PC-9 (cell line): ENCODE measurements at regions not wholly inside any gene's neighbourhood (a gene's known extent, or its start where the extent isn't known, plus 50 kb on each side); places are given as distances from the start of the nearest gene placed in this dataset.

ENCODE experiments used
- BruUV-seq: library from RNA; stranded (reverse); fragments of 400-500 nt; replicated peaks from 2 replicates; lab custom pipeline; 2021; lab: Mats Ljungman, UMichigan
- CTCF ChIA-PET: fragments of 300-600 bp; sonication (Branson Sonifier 250); formaldehyde crosslinking; loops from one replicate; lab custom pipeline; 2022; ENCODE audit warnings: antibody characterized with exemption; lab: Charles Lee
- POLR2A ChIA-PET: fragments of 300-600 bp; sonication (Branson Sonifier 250); formaldehyde crosslinking; loops from one replicate; lab custom pipeline; 2022; ENCODE audit warnings: antibody characterized with exemption; ENCODE audit not compliant: unreplicated experiment; lab: Charles Lee
- DNase-seq, 2 experiments: peaks; one replicate each; pipeline versions ENCODE4 v3.0.0 to v3.0.0-alpha.2; 2015 to 2022; ENCODE audit warnings: mixed read lengths in 1 of 2
- H2AFZ ChIP-seq: fragments of 200-600 bp; sonication (generic); 2 replicates; pipeline ENCODE4 v1.8.1; 2017; ENCODE audit warnings: antibody characterized with exemption
- H3F3A ChIP-seq: fragments of 200-600 bp; sonication (generic); 2 replicates; pipeline ENCODE4 v1.8.1; 2017; ENCODE audit warnings: antibody characterized with exemption, mild to moderate bottlenecking, low read depth; ENCODE audit not compliant: insufficient read depth
- H3K27ac ChIP-seq: fragments of 200-600 bp; sonication (generic); 2 replicates; pipeline ENCODE4 v1.6.1; 2016; ENCODE audit warnings: mixed run types
- H3K27me3 ChIP-seq: fragments of 200-600 bp; sonication (generic); 2 replicates; pipeline ENCODE4 v1.6.1; 2016; ENCODE audit warnings: low read depth, mixed run types; ENCODE audit not compliant: insufficient read depth
- H3K36me3 ChIP-seq: fragments of 200-600 bp; sonication (generic); 2 replicates; pipeline ENCODE4 v1.6.1; 2016; ENCODE audit warnings: low read depth, mixed run types
- H3K4me1 ChIP-seq: fragments of 200-600 bp; sonication (generic); replicated peaks from 2 replicates; pipeline ENCODE4 v1.6.1; 2016; ENCODE audit warnings: mixed run types; ENCODE audit not compliant: insufficient read depth
- H3K4me2 ChIP-seq: fragments of 200-600 bp; sonication (generic); 2 replicates; pipeline ENCODE4 v1.6.1; 2017; ENCODE audit warnings: mixed run types
- H3K4me3 ChIP-seq: fragments of 200-600 bp; sonication (generic); 2 replicates; pipeline ENCODE4 v1.6.1; 2016; ENCODE audit warnings: mixed run types
- H3K79me2 ChIP-seq: fragments of 200-600 bp; sonication (generic); 2 replicates; pipeline ENCODE4 v1.6.1; 2017; ENCODE audit warnings: low read depth, mixed run types
- H3K9me2 ChIP-seq: fragments of 200-600 bp; sonication (generic); 2 replicates; pipeline ENCODE4 v1.8.1; 2017; ENCODE audit warnings: mild to moderate bottlenecking; ENCODE audit not compliant: insufficient read depth
- H3K9me3 ChIP-seq: fragments of 200-600 bp; sonication (generic); 2 replicates; pipeline ENCODE4 v1.8.1; 2016; ENCODE audit warnings: low read depth; ENCODE audit not compliant: insufficient read depth
- H4K20me1 ChIP-seq: fragments of 200-600 bp; sonication (generic); 2 replicates; pipeline ENCODE4 v1.8.1; 2017; ENCODE audit not compliant: insufficient read depth
- EZH2 ChIP-seq: fragments of 200-600 bp; sonication (generic); IDR thresholded peaks from 2 replicates; pipeline ENCODE4 v1.8.0; 2017; ENCODE audit warnings: antibody characterized with exemption, low read depth
- intact Hi-C: fragments of 100-400 bp; cut with micrococcal nuclease; formaldehyde crosslinking; loops from one replicate; pipeline ENCODE4 v1.10.0; 2022; ENCODE audit not compliant: unreplicated experiment
- TF ChIP-seq, protein P1 (sequence below): fragments of 200-600 bp; sonication (generic); conservative IDR thresholded peaks from 2 replicates; pipeline ENCODE4 v1.6.1; 2017; ENCODE audit warnings: mixed run types, antibody characterized with exemption, mild to moderate bottlenecking, moderate library complexity

GRCh38 chr3:106184540-106185457 lies 316.0 kb upstream of the CBLB start:
- H3K9me3 ChIP-seq: no peaks in the 10 kb centered on the region
- peaks cover 14% of the 10 kb centered on the region; the same call in 1 of the 2 replicates for H3F3A ChIP-seq
- intact Hi-C loops: loop anchor here (10.0 kb wide), 1 partner anchor 190 kb away; no protein-coding TSS in a partner anchor
- H3K36me3 ChIP-seq: no peaks in the 10 kb centered on the region
- BruUV-seq: no TSS peak
- peaks cover 18% of the 10 kb centered on the region for H3K4me1 ChIP-seq
- no peaks in the 10 kb centered on the region for H4K20me1 ChIP-seq
- H3K79me2 ChIP-seq: no peaks in the 10 kb centered on the region
- peak overlapping the region; percentile 11; the same call in 1 of the 2 replicates for H3K27ac ChIP-seq
- no peak overlapping the region for H2AFZ ChIP-seq
- POLR2A ChIA-PET: no interaction called here
- CTCF ChIA-PET: interaction anchor here (0.6 kb wide), 1 partner anchor 61 kb away, joined by 3 read pairs; no protein-coding TSS in a partner anchor
- H3K9me2 ChIP-seq: no peaks in the 10 kb centered on the region; the same call in none of the 2 replicates
- TF ChIP-seq, protein P1, sequence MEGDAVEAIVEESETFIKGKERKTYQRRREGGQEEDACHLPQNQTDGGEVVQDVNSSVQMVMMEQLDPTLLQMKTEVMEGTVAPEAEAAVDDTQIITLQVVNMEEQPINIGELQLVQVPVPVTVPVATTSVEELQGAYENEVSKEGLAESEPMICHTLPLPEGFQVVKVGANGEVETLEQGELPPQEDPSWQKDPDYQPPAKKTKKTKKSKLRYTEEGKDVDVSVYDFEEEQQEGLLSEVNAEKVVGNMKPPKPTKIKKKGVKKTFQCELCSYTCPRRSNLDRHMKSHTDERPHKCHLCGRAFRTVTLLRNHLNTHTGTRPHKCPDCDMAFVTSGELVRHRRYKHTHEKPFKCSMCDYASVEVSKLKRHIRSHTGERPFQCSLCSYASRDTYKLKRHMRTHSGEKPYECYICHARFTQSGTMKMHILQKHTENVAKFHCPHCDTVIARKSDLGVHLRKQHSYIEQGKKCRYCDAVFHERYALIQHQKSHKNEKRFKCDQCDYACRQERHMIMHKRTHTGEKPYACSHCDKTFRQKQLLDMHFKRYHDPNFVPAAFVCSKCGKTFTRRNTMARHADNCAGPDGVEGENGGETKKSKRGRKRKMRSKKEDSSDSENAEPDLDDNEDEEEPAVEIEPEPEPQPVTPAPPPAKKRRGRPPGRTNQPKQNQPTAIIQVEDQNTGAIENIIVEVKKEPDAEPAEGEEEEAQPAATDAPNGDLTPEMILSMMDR: no peak
- TF ChIP-seq EZH2: no peak
- no peak overlapping the region for H3K4me3 ChIP-seq
- H3K4me2 ChIP-seq: peak overlapping the region; percentile 16; the same call in 1 of the 2 replicates
- no peaks in the 10 kb centered on the region for H3K27me3 ChIP-seq
- DNase-seq: no peak

DNA sequence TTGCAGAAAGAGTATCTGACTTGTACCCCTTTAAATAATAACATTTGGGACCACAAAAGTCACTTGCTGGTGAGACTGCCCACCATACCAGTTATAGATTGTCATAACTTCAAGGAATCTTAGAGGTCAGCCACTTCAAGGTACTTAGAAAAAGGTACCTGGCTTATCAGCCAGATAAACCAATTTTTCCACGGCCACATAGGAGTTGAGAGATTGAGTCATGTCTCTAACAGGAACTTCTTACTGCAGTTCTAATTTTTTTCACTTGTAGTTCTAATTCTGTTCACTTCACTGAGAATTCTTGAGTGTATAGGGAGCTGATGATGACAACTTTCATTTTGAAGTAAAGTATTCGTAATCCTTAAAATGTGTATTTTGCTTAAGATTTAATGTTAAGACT lies 317.1 kb upstream of the CBLB start:
- Histone ChIP-seq H3K9me2 (no peaks in the 10 kb centered on the region; the same call in none of the 2 replicates), H3K27ac (no peak overlapping the region), H4K20me1 (no peaks in the 10 kb centered on the region), H3K4me2 (no peak overlapping the region), H3K79me2 (no peaks in the 10 kb centered on the region), H3K4me1 (peaks cover 18% of the 10 kb centered on the region), H2AFZ (no peak overlapping the region), H3F3A (peaks cover 14% of the 10 kb centered on the region; the same call in 1 of the 2 replicates), H3K36me3 (no peaks in the 10 kb centered on the region), H3K9me3 (no peaks in the 10 kb centered on the region), H3K4me3 (no peak overlapping the region), H3K27me3 (no peaks in the 10 kb centered on the region)
- no TSS peak for BruUV-seq
- DNase-seq: no peak
- ChIA-PET POLR2A (no interaction called here), CTCF (no interaction called here)
- intact Hi-C loops: loop anchor here (10.0 kb wide), 1 partner anchor 191 kb away; no protein-coding TSS in a partner anchor
- no peak for TF ChIP-seq EZH2
- TF ChIP-seq, protein P1: no peak

DNA sequence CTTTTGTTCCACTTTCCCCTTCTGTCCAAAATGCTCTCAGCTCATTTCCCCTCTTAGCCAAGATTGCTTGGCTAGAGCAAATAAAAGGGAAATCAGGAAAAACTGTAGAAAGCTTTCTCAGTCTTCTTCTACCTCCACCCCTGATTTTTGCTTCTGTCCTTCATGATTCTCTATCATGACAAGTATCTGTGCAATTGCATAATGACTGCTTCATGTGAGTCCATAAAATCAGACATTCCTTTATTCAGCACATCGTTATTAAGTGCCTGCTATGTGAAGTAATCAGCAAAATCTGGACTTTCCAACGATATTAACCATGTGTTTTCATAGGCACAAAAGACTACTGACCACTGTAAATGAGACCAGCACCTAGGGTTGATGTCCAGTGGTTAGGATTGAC lies 321.5 kb upstream of the CBLB start:
- no peak for DNase-seq
- intact Hi-C loops: no loop called here
- Histone ChIP-seq H3K4me2 (no peak overlapping the region), H3K9me3 (no peaks in the 10 kb centered on the region), H3K27me3 (no peaks in the 10 kb centered on the region), H3K36me3 (no peaks in the 10 kb centered on the region), H3K27ac (no peak overlapping the region), H3K4me3 (no peak overlapping the region), H4K20me1 (no peaks in the 10 kb centered on the region), H2AFZ (peak overlapping the region; percentile 11; the same call in 1 of the 2 replicates), H3K79me2 (no peaks in the 10 kb centered on the region), H3K9me2 (no peaks in the 10 kb centered on the region; the same call in 1 of the 2 replicates), H3K4me1 (no peaks in the 10 kb centered on the region), H3F3A (no peaks in the 10 kb centered on the region)
- BruUV-seq: no TSS peak
- TF ChIP-seq EZH2: no peak
- TF ChIP-seq, protein P1: no peak
- ChIA-PET CTCF (no interaction called here), POLR2A (no interaction called here)
